Suprapubic skin (tissue), 4 donors: ENCODE measurements at regions not wholly inside any gene's neighbourhood (a gene's known extent, or its start where the extent isn't known, plus 50 kb on each side); places are given as distances from the start of the nearest gene placed in this dataset.

Experiments used
- EP300 ChIP-seq: sonication (generic); formaldehyde crosslinking; IDR thresholded peaks from one replicate; pipeline ENCODE4 v1.6.1; 2017; ENCODE audit warnings: antibody characterized with exemption
- POLR2AphosphoS5 ChIP-seq, 3 donors: sonication (generic); formaldehyde crosslinking; IDR thresholded peaks; one replicate each; pipeline ENCODE4 v1.6.1; 2017; ENCODE audit warnings: antibody characterized with exemption in 3 of 3
- TF ChIP-seq, protein P1 (sequence below), 2 donors: fragments of 200-600 bp in 1 of 2; fragments of 450-650 bp in 1 of 2; sonication (generic) in 1 of 2; IDR thresholded peaks; one replicate each; pipeline ENCODE4 v1.5.1; 2016 to 2019; ENCODE audit warnings: antibody characterized with exemption in 2 of 2, mild to moderate bottlenecking in 1 of 2, moderate library complexity in 1 of 2

DNA sequence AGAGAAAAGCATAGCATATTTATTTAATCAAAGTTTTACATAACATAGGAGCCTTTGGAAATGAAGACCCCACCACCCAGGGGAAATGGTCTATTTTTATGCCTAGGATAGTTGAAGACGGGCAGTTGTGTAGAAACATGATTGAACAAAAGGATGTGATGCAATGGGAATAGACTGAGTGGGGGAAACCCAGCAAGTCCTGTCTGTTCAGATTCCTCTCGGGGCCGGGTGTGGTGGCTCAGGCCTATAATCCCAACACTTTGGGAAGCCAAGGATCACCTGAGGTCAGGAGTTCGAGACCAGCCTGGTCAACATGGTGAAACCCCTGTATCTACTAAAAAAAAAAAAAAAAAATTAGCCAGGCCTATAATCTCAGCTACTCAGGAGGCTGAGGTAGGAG lies 298.3 kb downstream of the MATN1 start:
- TF ChIP-seq, protein P1, sequence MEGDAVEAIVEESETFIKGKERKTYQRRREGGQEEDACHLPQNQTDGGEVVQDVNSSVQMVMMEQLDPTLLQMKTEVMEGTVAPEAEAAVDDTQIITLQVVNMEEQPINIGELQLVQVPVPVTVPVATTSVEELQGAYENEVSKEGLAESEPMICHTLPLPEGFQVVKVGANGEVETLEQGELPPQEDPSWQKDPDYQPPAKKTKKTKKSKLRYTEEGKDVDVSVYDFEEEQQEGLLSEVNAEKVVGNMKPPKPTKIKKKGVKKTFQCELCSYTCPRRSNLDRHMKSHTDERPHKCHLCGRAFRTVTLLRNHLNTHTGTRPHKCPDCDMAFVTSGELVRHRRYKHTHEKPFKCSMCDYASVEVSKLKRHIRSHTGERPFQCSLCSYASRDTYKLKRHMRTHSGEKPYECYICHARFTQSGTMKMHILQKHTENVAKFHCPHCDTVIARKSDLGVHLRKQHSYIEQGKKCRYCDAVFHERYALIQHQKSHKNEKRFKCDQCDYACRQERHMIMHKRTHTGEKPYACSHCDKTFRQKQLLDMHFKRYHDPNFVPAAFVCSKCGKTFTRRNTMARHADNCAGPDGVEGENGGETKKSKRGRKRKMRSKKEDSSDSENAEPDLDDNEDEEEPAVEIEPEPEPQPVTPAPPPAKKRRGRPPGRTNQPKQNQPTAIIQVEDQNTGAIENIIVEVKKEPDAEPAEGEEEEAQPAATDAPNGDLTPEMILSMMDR (IDR thresholded peaks at IDR 0.05), result no peak
- TF ChIP-seq EP300, result no peak
- no peak for TF ChIP-seq POLR2AphosphoS5 (IDR thresholded peaks at IDR 0.05)
